ENCODE measurements at regions not wholly inside any gene's neighbourhood (a gene's known extent, or its start where the extent isn't known, plus 50 kb on each side); places are given as distances from the start of the nearest gene placed in this dataset.

- no peak for DNase-seq (ENCODE audit: low spot score)
These were observed 53.3 kb upstream of the KCNJ16 start for GRCh38 chr17:70021726-70022125.

GRCh38 chr17:70022175-70022574, 52.9 kb upstream of the KCNJ16 start:
- DNase-seq (ENCODE audit: low spot score) = no peak

GRCh38 chr17:70024253-70024652, 50.8 kb upstream of the KCNJ16 start:
- no peak for DNase-seq (ENCODE audit: low spot score)

Data from ecto neural progenitor cell (in vitro differentiated cells).